Stimulated activated CD4-positive, alpha-beta T cell treated with anti-CD3 and anti-CD28 coated beads, Interleukin-1b, Interleukin-23, amount 100 ng/mL, for 4 hours (primary cell): ENCODE measurements at regions not wholly inside any gene's neighbourhood (a gene's known extent, or its start where the extent isn't known, plus 50 kb on each side); places are given as distances from the start of the nearest gene placed in this dataset.

Experiments used
- DNase-seq, 2 donors: peaks; one replicate each; pipeline ENCODE4 v3.0.0-alpha.2; 2020; ENCODE audit warnings: low read depth in 2 of 2

- DNase-seq, result no peak
Observed at GRCh38 chr13:48761256-48761655, 107.5 kb downstream of the CYSLTR2 start.

- peak; percentile 56 to 85 for DNase-seq
Observed at GRCh38 chr13:48769107-48769704, 115.5 kb downstream of the CYSLTR2 start.

GRCh38 chr13:48770372-48770771 is 116.6 kb downstream of the CYSLTR2 start:
- DNase-seq, result no peak

- DNase-seq, result no peak
Observed at GRCh38 chr13:48772908-48773307, 119.2 kb downstream of the CYSLTR2 start.

- no peak for DNase-seq
Observed at GRCh38 chr13:48773531-48774275, 120.0 kb downstream of the CYSLTR2 start.

- DNase-seq, result no peak
Observed at GRCh38 chr13:48775285-48775684, 121.6 kb downstream of the CYSLTR2 start.

- no peak for DNase-seq
Observed at GRCh38 chr13:48775804-48776203, 122.1 kb downstream of the CYSLTR2 start.

GRCh38 chr13:48776401-48776800 is 122.7 kb downstream of the CYSLTR2 start:
- no peak for DNase-seq

GRCh38 chr13:48778610-48779009 is 124.9 kb downstream of the CYSLTR2 start:
- no peak for DNase-seq

- DNase-seq, result no peak
Observed at GRCh38 chr13:48780713-48781341, 127.1 kb downstream of the CYSLTR2 start.

GRCh38 chr13:48782429-48782840 is 128.7 kb downstream of the CYSLTR2 start:
- DNase-seq, result no peak

- no peak for DNase-seq
Observed at GRCh38 chr13:48783181-48783630, 129.5 kb downstream of the CYSLTR2 start.

- no peak for DNase-seq
Observed at GRCh38 chr13:48783695-48784230, 130.0 kb downstream of the CYSLTR2 start.

- no peak for DNase-seq
Observed at GRCh38 chr13:48784916-48785548, 131.3 kb downstream of the CYSLTR2 start.

- DNase-seq, result no peak
Observed at GRCh38 chr13:48790199-48790598, 136.5 kb downstream of the CYSLTR2 start.

GRCh38 chr13:48790966-48791365 is 137.2 kb downstream of the CYSLTR2 start:
- no peak for DNase-seq

GRCh38 chr13:48797127-48797526 is 143.4 kb downstream of the CYSLTR2 start:
- no peak for DNase-seq

GRCh38 chr13:48797761-48798160 is 144.0 kb downstream of the CYSLTR2 start:
- no peak for DNase-seq

- DNase-seq, result no peak
Observed at GRCh38 chr13:48798180-48798579, 144.5 kb downstream of the CYSLTR2 start.

- DNase-seq, result no peak
Observed at GRCh38 chr13:48801255-48801654, 147.5 kb downstream of the CYSLTR2 start.

- DNase-seq, result no peak
Observed at GRCh38 chr13:48804821-48805601, 151.3 kb downstream of the CYSLTR2 start.
